H1 (cell line): ENCODE measurements at regions not wholly inside any gene's neighbourhood (a gene's known extent, or its start where the extent isn't known, plus 50 kb on each side); places are given as distances from the start of the nearest gene placed in this dataset.
A peak's percentile ranks its signal among the peaks of the same experiment; 100 is the strongest.

Experiments used
- CTCF ChIA-PET: fragments of 300-600 bp; sonication (Branson Sonifier 250); formaldehyde crosslinking; loops from one replicate; lab custom pipeline; 2021; ENCODE audit not compliant: partially characterized antibody; lab: Charles Lee
- POLR2A ChIA-PET: fragments of 300-600 bp; sonication (Branson Sonifier 250); formaldehyde crosslinking; loops from one replicate; lab custom pipeline; 2021; ENCODE audit warnings: inconsistent platforms; ENCODE audit not compliant: partially characterized antibody; lab: Charles Lee
- DNase-seq, 2 experiments: peaks; one replicate each; pipeline versions ENCODE4 v3.0.0 to v3.0.0-alpha.2; 2010 to 2022; ENCODE audit warnings: low spot score in 2 of 2, low read depth in 1 of 2, mixed read lengths in 1 of 2
- FAIRE-seq: peaks from 2 replicates; lab custom pipeline; 2011; peaks lifted over from hg19 to GRCh38; lab: Jason Lieb, UNC
- H2AFZ ChIP-seq: 2 replicates; pipeline ENCODE4 v1.8.1; 2012; ENCODE audit warnings: low read length, inconsistent platforms
- H2AK5ac ChIP-seq: 2 replicates; pipeline ENCODE4 v1.6.1; 2013; ENCODE audit warnings: low read depth, low read length
- H2BK120ac ChIP-seq: replicated peaks from 2 replicates; pipeline ENCODE3; 2013; ENCODE audit warnings: low read depth, low read length, inconsistent platforms
- H2BK12ac ChIP-seq: 2 replicates; pipeline ENCODE4 v1.6.1; 2013; ENCODE audit warnings: low read depth, low read length
- H2BK15ac ChIP-seq: 2 replicates; pipeline ENCODE4 v1.6.1; 2013; ENCODE audit warnings: low read length
- H2BK20ac ChIP-seq: 2 replicates; pipeline ENCODE4 v1.6.1; 2013; ENCODE audit warnings: low read length
- H2BK5ac ChIP-seq: 2 replicates; pipeline ENCODE4 v1.6.1; 2013; ENCODE audit warnings: low read depth, low read length
- H3K14ac ChIP-seq: 2 replicates; pipeline ENCODE4 v1.6.1; 2013; ENCODE audit warnings: inconsistent platforms; ENCODE audit not compliant: insufficient read length
- H3K18ac ChIP-seq: 2 replicates; pipeline ENCODE4 v1.6.1; 2013; ENCODE audit warnings: low read length; ENCODE audit errors: extremely low read depth
- H3K23ac ChIP-seq: 2 replicates; pipeline ENCODE4 v1.6.1; 2013; ENCODE audit warnings: inconsistent platforms; ENCODE audit not compliant: insufficient read length
- H3K23me2 ChIP-seq: 2 replicates; pipeline ENCODE4 v1.6.1; 2013; ENCODE audit warnings: low read depth, low read length
- H3K27ac ChIP-seq: 2 replicates; pipeline ENCODE4 v1.6.1; 2011; ENCODE audit warnings: low read depth, low read length, inconsistent platforms
- H3K27me3 ChIP-seq, 4 experiments: replicated peaks in 1 of 4; 1 replicate in 1 of 4; 2 replicates in 3 of 4; pipeline versions ENCODE4 v1.6.1 to v1.8.1; 2011 to 2013; ENCODE audit warnings: low read length in 3 of 4, mild to moderate bottlenecking in 3 of 4, inconsistent platforms in 2 of 4, mixed read lengths in 2 of 4, moderate library complexity in 1 of 4; ENCODE audit not compliant: control insufficient read depth in 3 of 4, insufficient read depth in 3 of 4; ENCODE audit errors: extremely low read depth in 1 of 4
- H3K36me3 ChIP-seq, 4 experiments: 2 replicates each; pipeline versions ENCODE4 v1.6.1 to v1.8.1; 2011 to 2013; ENCODE audit warnings: mild to moderate bottlenecking in 4 of 4, low read length in 3 of 4, moderate library complexity in 2 of 4, control low read depth in 1 of 4, inconsistent platforms in 1 of 4; ENCODE audit not compliant: insufficient read depth in 4 of 4, control insufficient read depth in 2 of 4
- H3K4ac ChIP-seq: replicated peaks from 2 replicates; pipeline ENCODE3; 2013; ENCODE audit warnings: low read length, low read depth, mixed read lengths, inconsistent platforms; ENCODE audit not compliant: insufficient read length
- H3K4me1 ChIP-seq, 4 experiments: replicated peaks in 1 of 4; 1 replicate in 1 of 4; 2 replicates in 3 of 4; pipeline versions ENCODE4 v1.6.1 to v1.8.1; 2011 to 2013; ENCODE audit warnings: low read length in 3 of 4, inconsistent platforms in 2 of 4, mixed read lengths in 1 of 4; ENCODE audit not compliant: insufficient read depth in 4 of 4, control insufficient read depth in 3 of 4
- H3K4me2 ChIP-seq, 2 experiments: 2 replicates each; pipeline versions ENCODE4 v1.6.1 to v1.8.1; 2011 to 2013; ENCODE audit warnings: low read depth in 2 of 2, low read length in 2 of 2, control low read depth in 1 of 2, inconsistent platforms in 1 of 2, mild to moderate bottlenecking in 1 of 2; ENCODE audit not compliant: insufficient read depth in 1 of 2
- H3K4me3 ChIP-seq, 4 experiments: fragments of 200-600, 300-600 bp in 1 of 4; sonication (generic), shearing (Covaris generic), sonication (Bioruptor Twin) in 1 of 4; 2 replicates each; pipeline versions ENCODE4 v1.5.1 to v1.8.1; 2011 to 2016; ENCODE audit warnings: low read length in 4 of 4, low read depth in 3 of 4, control low read depth in 2 of 4, inconsistent platforms in 2 of 4, mild to moderate bottlenecking in 2 of 4, mixed read lengths in 1 of 4, moderate library complexity in 1 of 4; ENCODE audit not compliant: insufficient read depth in 2 of 4; ENCODE audit errors: extremely low read depth in 1 of 4
- H3K56ac ChIP-seq: replicated peaks from 2 replicates; pipeline ENCODE3; 2013; ENCODE audit warnings: low read depth, mild to moderate bottlenecking, mixed read lengths, low read length, inconsistent platforms; ENCODE audit not compliant: insufficient read length
- H3K79me1 ChIP-seq: 2 replicates; pipeline ENCODE4 v1.6.1; 2013; ENCODE audit warnings: low read depth, low read length, control low read depth
- H3K79me2 ChIP-seq, 2 experiments: 2 replicates each; pipeline versions ENCODE4 v1.6.1 to v1.8.1; 2012 to 2013; ENCODE audit warnings: low read length in 2 of 2, mild to moderate bottlenecking in 2 of 2, inconsistent platforms in 1 of 2; ENCODE audit not compliant: insufficient read depth in 2 of 2, control insufficient read depth in 1 of 2
- H3K9ac ChIP-seq, 4 experiments: replicated peaks in 1 of 4; 1 replicate in 1 of 4; 2 replicates in 3 of 4; pipeline versions ENCODE4 v1.6.1 to v1.8.1; 2011 to 2013; ENCODE audit warnings: low read depth in 3 of 4, low read length in 3 of 4, control low read depth in 2 of 4, mild to moderate bottlenecking in 2 of 4, moderate library complexity in 2 of 4, inconsistent platforms in 1 of 4; ENCODE audit errors: extremely low read depth in 1 of 4
- H3K9me3 ChIP-seq, 2 experiments: 2 replicates each; pipeline versions ENCODE4 v1.6.1 to v1.8.1; 2012 to 2013; ENCODE audit warnings: mild to moderate bottlenecking in 2 of 2, moderate library complexity in 2 of 2, control low read depth in 1 of 2, inconsistent platforms in 1 of 2, low read depth in 1 of 2, low read length in 1 of 2, mixed read lengths in 1 of 2; ENCODE audit not compliant: insufficient read depth in 2 of 2
- H4K20me1 ChIP-seq, 2 experiments: replicated peaks in 1 of 2; 2 replicates each; pipeline versions ENCODE3 to v1.8.1; 2011 to 2013; ENCODE audit warnings: inconsistent platforms in 2 of 2, low read length in 2 of 2, mild to moderate bottlenecking in 1 of 2; ENCODE audit not compliant: insufficient read depth in 2 of 2, control insufficient read depth in 1 of 2
- H4K5ac ChIP-seq: 2 replicates; pipeline ENCODE4 v1.6.1; 2013; ENCODE audit warnings: low read length, low read depth, mixed read lengths, inconsistent platforms; ENCODE audit not compliant: insufficient read length
- H4K8ac ChIP-seq: 2 replicates; pipeline ENCODE4 v1.8.0; 2013; ENCODE audit warnings: mild to moderate bottlenecking, moderate library complexity, low read length, inconsistent platforms; ENCODE audit not compliant: insufficient read depth; ENCODE audit errors: extremely low read depth
- H4K91ac ChIP-seq: replicated peaks from 2 replicates; pipeline ENCODE3; 2013; ENCODE audit warnings: low read length, mixed read lengths, inconsistent platforms; ENCODE audit not compliant: insufficient read length
- CTCF ChIP-seq, 3 experiments: IDR thresholded peaks; 1 replicate in 2 of 3; 2 replicates in 1 of 3; pipeline versions ENCODE4 v1.5.1 to v1.6.1; 2011; ENCODE audit warnings: low read length in 3 of 3, mild to moderate bottlenecking in 3 of 3, inconsistent platforms in 2 of 3, low read depth in 1 of 3, moderate library complexity in 1 of 3; ENCODE audit not compliant: insufficient read depth in 1 of 3; ENCODE audit errors: control extremely low read depth in 1 of 3
- EGR1 ChIP-seq: IDR thresholded peaks from 2 replicates; pipeline ENCODE4 v1.6.1; 2011; ENCODE audit warnings: low read depth, low read length, borderline replicate concordance
- HDAC2 ChIP-seq, 2 experiments: fragments of 300-600 bp in 1 of 2; sonication (generic) in 1 of 2; IDR thresholded peaks; 2 replicates each; pipeline ENCODE4 v1.6.1; 2011 to 2012; ENCODE audit warnings: low read depth in 2 of 2, low read length in 2 of 2, mild to moderate bottlenecking in 2 of 2, moderate library complexity in 2 of 2, borderline replicate concordance in 1 of 2, inconsistent platforms in 1 of 2
- MAFK ChIP-seq: IDR thresholded peaks from 2 replicates; pipeline ENCODE4 v1.6.1; 2012; ENCODE audit warnings: low read depth, mild to moderate bottlenecking, improper control_type of control experiment, low read length
- NANOG ChIP-seq: IDR thresholded peaks from 2 replicates; pipeline ENCODE4 v1.6.1; 2011; ENCODE audit warnings: low read length, low read depth, mild to moderate bottlenecking, inconsistent platforms; ENCODE audit not compliant: insufficient read depth, poor library complexity, severe bottlenecking
- PHF8 ChIP-seq: fragments of 200-600 bp; sonication (generic); conservative IDR thresholded peaks from 2 replicates; pipeline ENCODE4 v1.7.1; 2012; ENCODE audit warnings: low read depth, mild to moderate bottlenecking, inconsistent platforms, low read length, moderate library complexity
- POLR2A ChIP-seq, 2 experiments: IDR thresholded peaks; 1 replicate in 1 of 2; 2 replicates in 1 of 2; pipeline ENCODE4 v1.6.1; 2011; ENCODE audit warnings: low read depth in 2 of 2, low read length in 2 of 2, mild to moderate bottlenecking in 2 of 2; ENCODE audit errors: control extremely low read depth in 1 of 2
- TEAD4 ChIP-seq: IDR thresholded peaks from 2 replicates; pipeline ENCODE4 v1.6.1; 2012; ENCODE audit warnings: low read depth, low read length, inconsistent platforms, mixed read lengths
- WGBS, 2 experiments: shearing (Covaris generic) in 1 of 2; methylation state at CpG; one replicate each; pipeline versions ENCODE4 v1.1.6 to v1.1.7; 2013 to 2015; ENCODE audit warnings: low lambda C conversion rate in 2 of 2, mixed read lengths in 2 of 2, inconsistent platforms in 1 of 2, low coverage in 1 of 2, missing lambda C conversion rate in 1 of 2; ENCODE audit not compliant: insufficient replicate concordance in 2 of 2, insufficient coverage in 1 of 2, insufficient read length in 1 of 2; ENCODE audit errors: extremely low coverage in 1 of 2, missing lambda C conversion rate in 1 of 2; 5-methylcytosine and 5-hydroxymethylcytosine counted together

- Histone ChIP-seq H2BK5ac (no peak overlapping the region), H3K23me2 (no peaks in the 10 kb centered on the region), H3K9me3 (no peaks in the 10 kb centered on the region), H4K20me1 (no peaks in the 10 kb centered on the region), H3K79me1 (no peaks in the 10 kb centered on the region), H4K8ac (no peak overlapping the region), H2AK5ac (0 out of 2 replicates have a peak overlapping the region, but pooled peaks have one; percentile 75), H3K27ac (no peak overlapping the region), H3K4ac (no peak overlapping the region), H2BK20ac (no peak overlapping the region), H3K36me3 (no peaks in the 10 kb centered on the region), H2BK120ac (no peak overlapping the region), H2BK12ac (no peak overlapping the region), H3K27me3 (peaks cover 0 to 1% (median 0%) of the 10 kb centered on the region in 4 experiments; a peak in 1 of 7 replicates), H3K4me1 (no peaks in the 10 kb centered on the region; a peak in 1 of 7 replicates), H3K9ac (no peak overlapping the region), H3K56ac (no peak overlapping the region), H2BK15ac (no peak overlapping the region), H3K14ac (no peak overlapping the region), H3K18ac (no peak overlapping the region), H2AFZ (no peak overlapping the region), H4K5ac (no peak overlapping the region), H4K91ac (no peak overlapping the region), H3K79me2 (no peaks in the 10 kb centered on the region), H3K4me3 (no peak overlapping the region), H3K23ac (no peak overlapping the region), H3K4me2 (no peak overlapping the region)
- no peak for FAIRE-seq
- TF ChIP-seq PHF8 = no peak
- no peak for TF ChIP-seq POLR2A (IDR thresholded peaks at IDR 0.05; ENCODE audit: control extremely low read depth in 1 of 2, low read depth in 2 of 2, low read length in 2 of 2)
- TF ChIP-seq MAFK = no peak
- no peak for TF ChIP-seq EGR1
- no peak for TF ChIP-seq HDAC2 (IDR thresholded peaks at IDR 0.05; ENCODE audit: borderline replicate concordance in 1 of 2, low read depth in 2 of 2, low read length in 2 of 2)
- no peak for TF ChIP-seq CTCF (IDR thresholded peaks at IDR 0.05; ENCODE audit: control extremely low read depth in 1 of 3, insufficient read depth in 1 of 3, low read depth in 1 of 3, low read length in 3 of 3)
- TF ChIP-seq TEAD4 = no peak
- no peak for TF ChIP-seq NANOG
- CTCF ChIA-PET = no interaction called here
- no peak for DNase-seq
- 89% methylated on average over 4 of the region's 4 CpGs; no CpG with 5 or more reads in 1 of the 2 experiments for WGBS, 2 experiments
- POLR2A ChIA-PET = no interaction called here
These were observed 286.4 kb downstream of the NXPE2 start for GRCh38 chr11:114964676-114965214.
